SK-N-DZ (cell line): ENCODE measurements at regions not wholly inside any gene's neighbourhood (a gene's known extent, or its start where the extent isn't known, plus 50 kb on each side); places are given as distances from the start of the nearest gene placed in this dataset.
A peak's percentile ranks its signal among the peaks of the same experiment; 100 is the strongest.

ENCODE experiments used
- DNase-seq: peaks from one replicate; pipeline ENCODE4 v3.0.0-alpha.2; 2015; ENCODE audit warnings: low spot score
- small RNA-seq, 2 experiments: library from RNA; depleted of rRNA; stranded (forward); fragments of <200 nt; gene quantifications; one replicate each; pipeline ENCODE3, GENCODE V24; 2014

- DNase-seq: no peak
These were observed 61.4 kb upstream of the NR3C1 start for GRCh38 chr5:143464723-143465490.

GRCh38 chr5:143462431-143462830 lies 58.9 kb upstream of the NR3C1 start:
- no peak for DNase-seq

GRCh38 chr5:143459433-143459832 lies 55.9 kb upstream of the NR3C1 start:
- no peak for DNase-seq

GRCh38 chr5:143456952-143457547 lies 53.6 kb upstream of the NR3C1 start:
- peak; percentile 9 for DNase-seq

- DNase-seq: no peak
These were observed 51.5 kb upstream of the NR3C1 start for GRCh38 chr5:143454936-143455516.

GRCh38 chr5:143453720-143454119 lies 50.2 kb upstream of the NR3C1 start:
- no peak for DNase-seq

Small RNA genes lying in the stretch of these regions (small RNA-seq; reads per million reads assigned to genes)
- gene MIR5197: 0 reads per million in 2 experiments
- gene RNU7-156P: 0 reads per million in 2 experiments
